Stimulated activated CD4-positive, alpha-beta T cell treated with anti-CD3 and anti-CD28 coated beads, Interleukin-2, amount 100 ng/mL, for 24 hours (primary cell): ENCODE measurements at regions not wholly inside any gene's neighbourhood (a gene's known extent, or its start where the extent isn't known, plus 50 kb on each side); places are given as distances from the start of the nearest gene placed in this dataset.

Source experiments
- DNase-seq, 2 donors: peaks; one replicate each; pipeline ENCODE4 v3.0.0-alpha.2; 2020

GRCh38 chr14:101151226-101151926 is 247.9 kb upstream of the RTL1 start:
- no peak for DNase-seq

GRCh38 chr14:101151927-101152305 is 248.4 kb upstream of the RTL1 start:
- no peak for DNase-seq

GRCh38 chr14:101152855-101153254 is 249.3 kb upstream of the RTL1 start:
- no peak for DNase-seq

- no peak for DNase-seq
Observed at GRCh38 chr14:101153691-101154090, 250.2 kb upstream of the RTL1 start.

- no peak for DNase-seq
Observed at GRCh38 chr14:101155575-101155974, 252.1 kb upstream of the RTL1 start.

- no peak for DNase-seq
Observed at GRCh38 chr14:101167428-101167827, 263.9 kb upstream of the RTL1 start.

- DNase-seq, result no peak
Observed at GRCh38 chr14:101169267-101169666, 265.7 kb upstream of the RTL1 start.

- no peak for DNase-seq
Observed at GRCh38 chr14:101171650-101172049, 268.1 kb upstream of the RTL1 start.

- DNase-seq, result no peak
Observed at GRCh38 chr14:101173698-101174521, 270.4 kb upstream of the RTL1 start.

- DNase-seq, result no peak
Observed at GRCh38 chr14:101174522-101174838, 271.0 kb upstream of the RTL1 start.

- DNase-seq, result no peak
Observed at GRCh38 chr14:101174980-101175606, 271.6 kb upstream of the RTL1 start.

- DNase-seq, result no peak
Observed at GRCh38 chr14:101175731-101176534, 272.4 kb upstream of the RTL1 start.

- DNase-seq, result no peak
Observed at GRCh38 chr14:101176535-101177205, 273.1 kb upstream of the RTL1 start.

- DNase-seq, result no peak
Observed at GRCh38 chr14:101177301-101177971, 273.9 kb upstream of the RTL1 start.

GRCh38 chr14:101178184-101179072 is 274.9 kb upstream of the RTL1 start:
- DNase-seq, result no peak

- no peak for DNase-seq
Observed at GRCh38 chr14:101179691-101180211, 276.2 kb upstream of the RTL1 start.

GRCh38 chr14:101181446-101182313 is 278.2 kb upstream of the RTL1 start:
- DNase-seq, result no peak

- peak in 1 of 2 donors; percentile 13 for DNase-seq
Observed at GRCh38 chr14:101182476-101182875, 279.0 kb upstream of the RTL1 start.

GRCh38 chr14:101183376-101184103 is 280.0 kb upstream of the RTL1 start:
- DNase-seq, result no peak
